WTC11 (cell line): ENCODE measurements at regions not wholly inside any gene's neighbourhood (a gene's known extent, or its start where the extent isn't known, plus 50 kb on each side); places are given as distances from the start of the nearest gene placed in this dataset.

Experiments
- ATAC-seq: fragments of 200-7000 bp; cut with Tn5 transposase; 2 replicates; pipeline ENCODE4 v1.10.0; 2021; ENCODE audit warnings: mild to moderate bottlenecking, moderate library complexity
- CTCF ChIA-PET: fragments of 300-600 bp; sonication (Branson Sonifier 250); formaldehyde crosslinking; loops from one replicate; lab custom pipeline; 2021; ENCODE audit warnings: antibody characterized with exemption; lab: Charles Lee
- POLR2A ChIA-PET: fragments of 350-600 bp; sonication (Branson Sonifier 250); formaldehyde crosslinking; loops from one replicate; lab custom pipeline; 2021; ENCODE audit warnings: antibody characterized with exemption; lab: Charles Lee
- DNase-seq: peaks from one replicate; pipeline ENCODE4 v3.0.0; 2021; ENCODE audit warnings: low spot score
- H3K27ac Mint-ChIP-seq: 2 replicates; pipeline ENCODE4 v1.8.0; 2021; ENCODE audit warnings: mixed read lengths
- H3K27me3 Mint-ChIP-seq: 2 replicates; pipeline ENCODE4 v1.8.0; 2021; ENCODE audit warnings: low read depth, mild to moderate bottlenecking, moderate library complexity, mixed read lengths
- H3K36me3 Mint-ChIP-seq: 2 replicates; pipeline ENCODE4 v1.8.0; 2021; ENCODE audit warnings: mixed read lengths
- H3K4me1 Mint-ChIP-seq: 2 replicates; pipeline ENCODE4 v1.8.0; 2022; ENCODE audit warnings: mixed read lengths
- H3K4me3 Mint-ChIP-seq: 2 replicates; pipeline ENCODE4 v1.8.0; 2021; ENCODE audit warnings: mild to moderate bottlenecking, moderate library complexity, mixed read lengths
- H3K9me3 Mint-ChIP-seq: 2 replicates; pipeline ENCODE4 v1.8.0; 2021; ENCODE audit warnings: mixed read lengths
- ESRRA ChIP-seq: sonication (generic); formaldehyde crosslinking; IDR thresholded peaks from 2 replicates; pipeline ENCODE4 v1.8.1; 2022; ENCODE audit warnings: mild to moderate bottlenecking, missing genetic modification reagents, borderline replicate concordance
- OVOL2 ChIP-seq: fragments of 250-450 bp; sonication (Bioruptor Pico); IDR thresholded peaks from 2 replicates; pipeline ENCODE4 v1.9.0; 2021; ENCODE audit warnings: mild to moderate bottlenecking, borderline replicate concordance
- TEAD1 ChIP-seq: sonication (generic); formaldehyde crosslinking; IDR thresholded peaks from 2 replicates; pipeline ENCODE4 v1.8.0; 2022; ENCODE audit warnings: mild to moderate bottlenecking, missing genetic modification reagents
- ZNF232 ChIP-seq: sonication (generic); formaldehyde crosslinking; IDR thresholded peaks from 2 replicates; pipeline ENCODE4 v1.8.0; 2022; ENCODE audit warnings: mild to moderate bottlenecking, missing genetic modification reagents
- TF ChIP-seq, protein P1 (sequence below): sonication (generic); formaldehyde crosslinking; IDR thresholded peaks from 2 replicates; pipeline ENCODE4 v1.8.0; 2023; ENCODE audit warnings: missing genetic modification reagents
- TF ChIP-seq, protein P2 (sequence below): sonication (generic); formaldehyde crosslinking; IDR thresholded peaks from 2 replicates; pipeline ENCODE4 v1.8.0; 2023; ENCODE audit warnings: mild to moderate bottlenecking, missing genetic modification reagents
- TF ChIP-seq, protein P3 (sequence below): sonication (generic); formaldehyde crosslinking; IDR thresholded peaks from 2 replicates; pipeline ENCODE4 v1.8.0; 2022; ENCODE audit warnings: mild to moderate bottlenecking, missing genetic modification reagents
- TF ChIP-seq, protein P4 (sequence below): sonication (generic); formaldehyde crosslinking; IDR thresholded peaks from 2 replicates; pipeline ENCODE4 v1.8.0; 2022; ENCODE audit warnings: mild to moderate bottlenecking, missing genetic modification reagents
- TF ChIP-seq, protein P5 (sequence below): sonication (generic); formaldehyde crosslinking; IDR thresholded peaks from 2 replicates; pipeline ENCODE4 v1.8.1; 2023; ENCODE audit warnings: mild to moderate bottlenecking, missing genetic modification reagents, borderline replicate concordance
- TF ChIP-seq, protein P6 (sequence below): fragments of 250-450 bp; sonication (Bioruptor Pico); IDR thresholded peaks from 2 replicates; pipeline ENCODE4 v1.9.0; 2021; ENCODE audit warnings: moderate library complexity, mild to moderate bottlenecking, inconsistent platforms, borderline replicate concordance
- TF ChIP-seq, protein P7 (sequence below): sonication (generic); formaldehyde crosslinking; IDR thresholded peaks from 2 replicates; pipeline ENCODE4 v1.8.1; 2023; ENCODE audit warnings: mild to moderate bottlenecking, missing genetic modification reagents, moderate library complexity

DNA sequence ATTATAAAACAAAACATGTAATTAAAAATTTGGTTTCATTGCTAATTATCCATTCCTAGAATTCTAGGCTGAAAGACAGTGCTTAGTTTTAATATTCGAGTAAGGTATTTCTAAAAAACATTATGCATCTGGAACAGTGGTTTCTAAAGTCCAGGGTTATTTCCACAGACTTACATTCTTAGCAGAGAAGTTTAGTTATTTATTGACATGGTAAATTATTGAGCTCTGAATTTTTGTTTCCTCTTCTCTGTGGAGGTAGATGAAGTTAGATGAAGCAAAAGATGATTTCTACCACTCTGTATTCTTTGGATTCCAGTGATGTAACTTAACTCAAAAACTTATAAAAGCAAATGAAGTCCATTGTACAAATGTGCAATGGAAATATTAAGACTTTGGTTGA is 709.4 kb downstream of the MRPL39 start (continued):
- no peak for TF ChIP-seq ZNF232 (CRISPR knock-in tag)
- TF ChIP-seq, protein P1, sequence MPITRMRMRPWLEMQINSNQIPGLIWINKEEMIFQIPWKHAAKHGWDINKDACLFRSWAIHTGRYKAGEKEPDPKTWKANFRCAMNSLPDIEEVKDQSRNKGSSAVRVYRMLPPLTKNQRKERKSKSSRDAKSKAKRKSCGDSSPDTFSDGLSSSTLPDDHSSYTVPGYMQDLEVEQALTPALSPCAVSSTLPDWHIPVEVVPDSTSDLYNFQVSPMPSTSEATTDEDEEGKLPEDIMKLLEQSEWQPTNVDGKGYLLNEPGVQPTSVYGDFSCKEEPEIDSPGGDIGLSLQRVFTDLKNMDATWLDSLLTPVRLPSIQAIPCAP, result no peak

DNA sequence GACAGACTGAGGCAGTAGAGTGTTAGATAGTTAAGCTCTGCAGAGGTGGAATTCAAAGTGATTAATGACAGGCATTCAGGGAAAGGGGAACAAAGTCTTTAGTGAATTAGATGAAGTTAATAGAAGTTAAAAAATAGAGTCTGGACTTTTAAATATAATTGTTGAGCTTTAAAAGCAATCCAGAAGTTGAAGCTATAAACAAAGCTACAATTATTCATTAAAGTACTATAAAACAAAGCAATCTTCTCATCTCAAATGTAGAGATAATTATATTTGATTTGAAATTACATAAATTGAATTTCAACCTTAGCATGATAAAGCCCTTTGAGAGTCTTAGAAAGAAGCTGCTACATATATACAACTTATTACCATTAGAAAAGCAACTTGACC is 710.6 kb downstream of the MRPL39 start:
- CTCF ChIA-PET, result interaction anchor here (0.8 to 2.8 kb wide), 4 partner anchors 141 to 503 kb away, joined by 3 to 9 read pairs (median 4); no protein-coding TSS in a partner anchor
- peaks cover 7% of the 10 kb centered on the region for H3K9me3 Mint-ChIP-seq
- TF ChIP-seq ESRRA (no peak), TEAD1 (CRISPR knock-in tag) (no peak), OVOL2 (CRISPR knock-in tag) (no peak)
- TF ChIP-seq, protein P2, sequence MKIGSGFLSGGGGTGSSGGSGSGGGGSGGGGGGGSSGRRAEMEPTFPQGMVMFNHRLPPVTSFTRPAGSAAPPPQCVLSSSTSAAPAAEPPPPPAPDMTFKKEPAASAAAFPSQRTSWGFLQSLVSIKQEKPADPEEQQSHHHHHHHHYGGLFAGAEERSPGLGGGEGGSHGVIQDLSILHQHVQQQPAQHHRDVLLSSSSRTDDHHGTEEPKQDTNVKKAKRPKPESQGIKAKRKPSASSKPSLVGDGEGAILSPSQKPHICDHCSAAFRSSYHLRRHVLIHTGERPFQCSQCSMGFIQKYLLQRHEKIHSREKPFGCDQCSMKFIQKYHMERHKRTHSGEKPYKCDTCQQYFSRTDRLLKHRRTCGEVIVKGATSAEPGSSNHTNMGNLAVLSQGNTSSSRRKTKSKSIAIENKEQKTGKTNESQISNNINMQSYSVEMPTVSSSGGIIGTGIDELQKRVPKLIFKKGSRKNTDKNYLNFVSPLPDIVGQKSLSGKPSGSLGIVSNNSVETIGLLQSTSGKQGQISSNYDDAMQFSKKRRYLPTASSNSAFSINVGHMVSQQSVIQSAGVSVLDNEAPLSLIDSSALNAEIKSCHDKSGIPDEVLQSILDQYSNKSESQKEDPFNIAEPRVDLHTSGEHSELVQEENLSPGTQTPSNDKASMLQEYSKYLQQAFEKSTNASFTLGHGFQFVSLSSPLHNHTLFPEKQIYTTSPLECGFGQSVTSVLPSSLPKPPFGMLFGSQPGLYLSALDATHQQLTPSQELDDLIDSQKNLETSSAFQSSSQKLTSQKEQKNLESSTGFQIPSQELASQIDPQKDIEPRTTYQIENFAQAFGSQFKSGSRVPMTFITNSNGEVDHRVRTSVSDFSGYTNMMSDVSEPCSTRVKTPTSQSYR (CRISPR knock-in tag), result no peak
- TF ChIP-seq, protein P3, sequence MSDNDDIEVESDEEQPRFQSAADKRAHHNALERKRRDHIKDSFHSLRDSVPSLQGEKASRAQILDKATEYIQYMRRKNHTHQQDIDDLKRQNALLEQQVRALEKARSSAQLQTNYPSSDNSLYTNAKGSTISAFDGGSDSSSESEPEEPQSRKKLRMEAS (CRISPR knock-in tag), result no peak
- TF ChIP-seq, protein P4, sequence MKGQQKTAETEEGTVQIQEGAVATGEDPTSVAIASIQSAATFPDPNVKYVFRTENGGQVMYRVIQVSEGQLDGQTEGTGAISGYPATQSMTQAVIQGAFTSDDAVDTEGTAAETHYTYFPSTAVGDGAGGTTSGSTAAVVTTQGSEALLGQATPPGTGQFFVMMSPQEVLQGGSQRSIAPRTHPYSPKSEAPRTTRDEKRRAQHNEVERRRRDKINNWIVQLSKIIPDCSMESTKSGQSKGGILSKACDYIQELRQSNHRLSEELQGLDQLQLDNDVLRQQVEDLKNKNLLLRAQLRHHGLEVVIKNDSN (CRISPR knock-in tag), result no peak
- TF ChIP-seq, protein P5, sequence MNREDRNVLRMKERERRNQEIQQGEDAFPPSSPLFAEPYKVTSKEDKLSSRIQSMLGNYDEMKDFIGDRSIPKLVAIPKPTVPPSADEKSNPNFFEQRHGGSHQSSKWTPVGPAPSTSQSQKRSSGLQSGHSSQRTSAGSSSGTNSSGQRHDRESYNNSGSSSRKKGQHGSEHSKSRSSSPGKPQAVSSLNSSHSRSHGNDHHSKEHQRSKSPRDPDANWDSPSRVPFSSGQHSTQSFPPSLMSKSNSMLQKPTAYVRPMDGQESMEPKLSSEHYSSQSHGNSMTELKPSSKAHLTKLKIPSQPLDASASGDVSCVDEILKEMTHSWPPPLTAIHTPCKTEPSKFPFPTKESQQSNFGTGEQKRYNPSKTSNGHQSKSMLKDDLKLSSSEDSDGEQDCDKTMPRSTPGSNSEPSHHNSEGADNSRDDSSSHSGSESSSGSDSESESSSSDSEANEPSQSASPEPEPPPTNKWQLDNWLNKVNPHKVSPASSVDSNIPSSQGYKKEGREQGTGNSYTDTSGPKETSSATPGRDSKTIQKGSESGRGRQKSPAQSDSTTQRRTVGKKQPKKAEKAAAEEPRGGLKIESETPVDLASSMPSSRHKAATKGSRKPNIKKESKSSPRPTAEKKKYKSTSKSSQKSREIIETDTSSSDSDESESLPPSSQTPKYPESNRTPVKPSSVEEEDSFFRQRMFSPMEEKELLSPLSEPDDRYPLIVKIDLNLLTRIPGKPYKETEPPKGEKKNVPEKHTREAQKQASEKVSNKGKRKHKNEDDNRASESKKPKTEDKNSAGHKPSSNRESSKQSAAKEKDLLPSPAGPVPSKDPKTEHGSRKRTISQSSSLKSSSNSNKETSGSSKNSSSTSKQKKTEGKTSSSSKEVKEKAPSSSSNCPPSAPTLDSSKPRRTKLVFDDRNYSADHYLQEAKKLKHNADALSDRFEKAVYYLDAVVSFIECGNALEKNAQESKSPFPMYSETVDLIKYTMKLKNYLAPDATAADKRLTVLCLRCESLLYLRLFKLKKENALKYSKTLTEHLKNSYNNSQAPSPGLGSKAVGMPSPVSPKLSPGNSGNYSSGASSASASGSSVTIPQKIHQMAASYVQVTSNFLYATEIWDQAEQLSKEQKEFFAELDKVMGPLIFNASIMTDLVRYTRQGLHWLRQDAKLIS, result no peak
- TF ChIP-seq, protein P6, sequence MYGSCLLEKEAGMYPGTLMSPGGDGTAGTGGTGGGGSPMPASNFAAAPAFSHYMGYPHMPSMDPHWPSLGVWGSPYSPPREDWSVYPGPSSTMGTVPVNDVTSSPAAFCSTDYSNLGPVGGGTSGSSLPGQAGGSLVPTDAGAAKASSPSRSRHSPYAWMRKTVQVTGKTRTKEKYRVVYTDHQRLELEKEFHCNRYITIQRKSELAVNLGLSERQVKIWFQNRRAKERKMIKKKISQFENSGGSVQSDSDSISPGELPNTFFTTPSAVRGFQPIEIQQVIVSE (CRISPR knock-in tag), result no peak
- TF ChIP-seq, protein P7, sequence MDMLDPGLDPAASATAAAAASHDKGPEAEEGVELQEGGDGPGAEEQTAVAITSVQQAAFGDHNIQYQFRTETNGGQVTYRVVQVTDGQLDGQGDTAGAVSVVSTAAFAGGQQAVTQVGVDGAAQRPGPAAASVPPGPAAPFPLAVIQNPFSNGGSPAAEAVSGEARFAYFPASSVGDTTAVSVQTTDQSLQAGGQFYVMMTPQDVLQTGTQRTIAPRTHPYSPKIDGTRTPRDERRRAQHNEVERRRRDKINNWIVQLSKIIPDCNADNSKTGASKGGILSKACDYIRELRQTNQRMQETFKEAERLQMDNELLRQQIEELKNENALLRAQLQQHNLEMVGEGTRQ (CRISPR knock-in tag), result no peak
- no peaks in the 10 kb centered on the region for H3K27me3 Mint-ChIP-seq
- H3K4me3 Mint-ChIP-seq, result no peak overlapping the region
- DNase-seq (no peak), ATAC-seq (no peak)
- POLR2A ChIA-PET, result no interaction called here
- peaks cover 6% of the 10 kb centered on the region for H3K4me1 Mint-ChIP-seq
- no peak overlapping the region; the same call in 1 of the 2 replicates for H3K27ac Mint-ChIP-seq
- H3K36me3 Mint-ChIP-seq, result no peaks in the 10 kb centered on the region
